SK-N-SH (cell line): ENCODE measurements at regions not wholly inside any gene's neighbourhood (a gene's known extent, or its start where the extent isn't known, plus 50 kb on each side); places are given as distances from the start of the nearest gene placed in this dataset.

ENCODE experiments used
- CTCF ChIP-seq: fragments of 200-600 bp; sonication (generic); IDR thresholded peaks from 2 replicates; pipeline ENCODE4 v1.6.1; 2017; ENCODE audit warnings: antibody characterized with exemption, mild to moderate bottlenecking, moderate library complexity
- EZH2phosphoT487 ChIP-seq: fragments of 200-600 bp; sonication (generic); IDR thresholded peaks from 2 replicates; pipeline ENCODE4 v1.6.1; 2017; ENCODE audit warnings: low read depth, mixed run types, mild to moderate bottlenecking, antibody characterized with exemption, moderate library complexity, borderline replicate concordance
- GABPA ChIP-seq: IDR thresholded peaks from 2 replicates; pipeline ENCODE4 v1.4.0; 2012; ENCODE audit warnings: low read depth, mild to moderate bottlenecking
- MXI1 ChIP-seq: IDR thresholded peaks from 2 replicates; pipeline ENCODE4 v1.6.1; 2012; ENCODE audit warnings: mild to moderate bottlenecking, low read depth, low read length, improper control_type of control experiment
- NFIC ChIP-seq: IDR thresholded peaks from 2 replicates; pipeline ENCODE4 v1.4.0; 2012; ENCODE audit warnings: borderline replicate concordance
- POLR2AphosphoS5 ChIP-seq: IDR thresholded peaks from 2 replicates; pipeline ENCODE4 v1.6.1; 2012; ENCODE audit warnings: low read depth, low read length
- RAD21 ChIP-seq: IDR thresholded peaks from 2 replicates; pipeline ENCODE4 v1.6.1; 2012; ENCODE audit warnings: mild to moderate bottlenecking, low read length
- SIN3A ChIP-seq: IDR thresholded peaks from 2 replicates; pipeline ENCODE4 v1.6.1; 2012; ENCODE audit warnings: low read depth, mild to moderate bottlenecking, low read length, moderate library complexity, borderline replicate concordance
- SMC3 ChIP-seq: IDR thresholded peaks from 2 replicates; pipeline ENCODE4 v1.6.1; 2012; ENCODE audit warnings: low read depth, low read length, improper control_type of control experiment
- USF1 ChIP-seq: IDR thresholded peaks from 2 replicates; pipeline ENCODE4 v1.4.0; 2012; ENCODE audit warnings: low read depth, borderline replicate concordance

GRCh38 chr4:26080870-26081628, 167.0 kb downstream of the SMIM20 start:
- TF ChIP-seq EZH2phosphoT487: no peak
- TF ChIP-seq CTCF: no peak
- no peak for TF ChIP-seq GABPA
- no peak for TF ChIP-seq USF1
- TF ChIP-seq NFIC: no peak
- no peak for TF ChIP-seq POLR2AphosphoS5
- no peak for TF ChIP-seq SMC3
- TF ChIP-seq RAD21: no peak
- TF ChIP-seq SIN3A: no peak
- TF ChIP-seq MXI1: no peak
